ENCODE measurements at regions not wholly inside any gene's neighbourhood (a gene's known extent, or its start where the extent isn't known, plus 50 kb on each side); places are given as distances from the start of the nearest gene placed in this dataset.
"Not testable (repeated sequence)": the region's sequence is repeated elsewhere in the genome, so short reads cannot be mapped to it uniquely, and the experiment has no call there.

DNA sequence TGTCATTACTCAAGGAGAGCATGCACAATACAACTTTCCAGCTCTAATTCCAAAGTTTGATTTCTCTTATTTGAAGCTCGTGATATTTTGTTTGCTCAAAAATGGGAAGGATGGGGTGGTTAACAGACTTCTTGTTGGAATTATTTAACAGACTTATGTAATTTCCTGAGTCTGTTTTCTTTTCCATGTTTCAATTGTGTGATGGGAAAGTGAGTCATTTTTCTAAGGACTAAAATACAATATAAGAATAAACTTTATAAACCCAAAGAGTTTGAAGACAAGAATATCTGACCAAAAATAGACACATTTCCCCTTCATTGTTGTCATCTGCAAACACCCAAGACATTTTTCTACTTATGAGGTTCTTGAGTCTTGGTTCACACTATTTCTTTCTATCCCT is 211.8 kb upstream of the SLITRK5 start:
- intact Hi-C loops (cut with micrococcal nuclease): no loop called here

- intact Hi-C loops (cut with micrococcal nuclease): no loop called here
These were observed 173.7 kb upstream of the SLITRK5 start for GRCh38 chr13:87497426-87497825.

DNA sequence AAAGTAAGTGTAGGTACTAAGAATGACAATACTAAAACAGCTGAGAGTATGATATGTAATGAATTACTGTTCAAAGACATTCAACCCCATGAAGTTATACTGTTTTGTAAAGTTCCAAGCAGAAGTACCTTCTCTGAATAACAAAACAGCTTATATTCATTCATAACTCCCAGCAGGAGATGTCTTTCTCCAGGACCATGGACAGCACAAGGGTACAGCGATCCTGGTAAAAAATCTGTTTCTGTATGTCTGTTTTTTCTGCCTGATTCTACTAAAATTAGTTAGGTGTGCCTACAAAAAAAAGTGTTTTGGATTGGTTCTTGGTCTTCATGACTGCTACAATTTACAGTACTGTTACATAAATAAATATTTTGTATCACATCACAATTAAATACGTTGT is 172.5 kb upstream of the SLITRK5 start:
- intact Hi-C loops (cut with micrococcal nuclease): no loop called here

DNA sequence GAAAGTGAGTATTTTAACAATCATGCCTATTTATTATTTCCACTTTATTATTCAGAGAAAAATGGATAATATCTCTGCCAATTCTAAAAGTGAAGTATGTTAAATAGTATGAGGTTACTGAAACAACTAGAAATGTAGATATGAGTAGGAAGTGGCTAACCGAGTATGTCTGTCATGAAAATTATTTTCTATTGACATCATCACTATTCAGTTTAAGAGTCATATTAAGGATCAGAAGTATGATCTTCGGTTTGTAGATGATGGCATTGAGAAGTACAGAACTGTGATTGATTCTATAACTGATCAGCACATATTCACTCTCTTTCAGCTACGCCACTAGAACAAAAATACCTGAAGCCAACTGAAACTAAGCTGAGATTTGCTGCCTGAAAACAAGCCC is 146.4 kb upstream of the SLITRK5 start:
- intact Hi-C loops (cut with micrococcal nuclease): no loop called here

GRCh38 chr13:87533776-87534175 is 137.4 kb upstream of the SLITRK5 start:
- intact Hi-C loops (cut with micrococcal nuclease): no loop called here

DNA sequence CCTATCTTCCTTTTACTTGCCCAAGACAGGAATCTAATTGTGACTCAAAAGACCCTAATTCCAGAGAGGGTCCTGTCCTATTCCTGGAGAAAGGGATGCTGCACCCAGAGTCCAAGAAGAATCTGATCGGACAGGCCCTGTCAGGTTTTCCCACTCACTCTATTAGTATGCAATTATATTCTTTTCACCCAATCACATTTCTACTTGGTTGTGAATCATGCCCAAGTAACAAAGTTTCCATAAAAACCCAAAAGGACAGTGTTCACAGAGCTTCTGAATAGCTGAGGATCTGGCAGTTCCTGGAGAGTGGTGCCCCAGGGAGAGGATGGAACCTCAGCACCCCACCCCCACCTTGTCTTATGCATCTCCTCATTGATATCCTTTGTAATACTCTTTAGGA is 135.3 kb upstream of the SLITRK5 start:
- intact Hi-C loops (cut with micrococcal nuclease): no loop called here

DNA sequence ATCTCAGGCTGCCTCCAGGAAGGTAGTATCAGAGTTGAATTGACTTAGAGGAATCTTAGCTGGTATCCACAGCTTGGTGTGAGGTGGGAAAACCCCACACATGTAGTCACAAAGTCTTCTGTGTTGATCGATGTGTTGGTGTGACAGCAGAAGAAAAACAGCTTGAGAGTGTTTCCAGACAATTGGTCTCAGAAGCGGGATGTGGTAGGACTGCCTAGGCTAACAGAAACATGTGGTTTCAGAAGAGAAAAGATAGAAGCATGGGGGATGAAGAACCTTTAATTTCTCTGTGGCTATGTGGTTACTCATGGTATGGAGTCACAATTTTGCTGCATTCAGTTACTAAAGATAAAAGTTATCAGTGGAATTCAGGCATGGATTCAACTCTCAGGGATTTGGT is 134.7 kb upstream of the SLITRK5 start:
- intact Hi-C loops (cut with micrococcal nuclease): no loop called here

DNA sequence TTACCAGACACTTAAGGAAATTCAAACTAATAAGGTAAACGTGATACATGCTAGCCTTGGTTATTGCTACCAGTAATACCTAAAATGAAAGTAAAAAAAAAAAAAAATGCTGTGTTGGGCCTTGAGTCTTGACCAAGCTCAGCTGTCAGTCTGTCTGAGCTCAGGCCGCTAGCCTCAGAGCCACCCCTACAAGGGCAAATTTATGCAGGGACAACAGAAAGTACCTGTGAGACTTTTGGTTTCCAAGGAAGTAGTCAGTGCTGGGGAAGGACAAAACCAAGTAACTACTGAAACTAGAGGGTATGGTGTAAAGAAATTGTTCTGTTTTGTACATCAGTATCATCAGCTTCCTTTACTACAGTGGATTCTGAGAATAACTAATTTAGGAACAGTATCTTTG is 134.3 kb upstream of the SLITRK5 start:
- intact Hi-C loops (cut with micrococcal nuclease): no loop called here

GRCh38 chr13:87537951-87538350 is 133.2 kb upstream of the SLITRK5 start:
- intact Hi-C loops (cut with micrococcal nuclease): no loop called here

GRCh38 chr13:87538366-87539052 is 132.7 kb upstream of the SLITRK5 start:
- intact Hi-C loops (cut with micrococcal nuclease): no loop called here

- intact Hi-C loops (cut with micrococcal nuclease): no loop called here
These were observed 118.0 kb upstream of the SLITRK5 start for GRCh38 chr13:87553142-87553541.

DNA sequence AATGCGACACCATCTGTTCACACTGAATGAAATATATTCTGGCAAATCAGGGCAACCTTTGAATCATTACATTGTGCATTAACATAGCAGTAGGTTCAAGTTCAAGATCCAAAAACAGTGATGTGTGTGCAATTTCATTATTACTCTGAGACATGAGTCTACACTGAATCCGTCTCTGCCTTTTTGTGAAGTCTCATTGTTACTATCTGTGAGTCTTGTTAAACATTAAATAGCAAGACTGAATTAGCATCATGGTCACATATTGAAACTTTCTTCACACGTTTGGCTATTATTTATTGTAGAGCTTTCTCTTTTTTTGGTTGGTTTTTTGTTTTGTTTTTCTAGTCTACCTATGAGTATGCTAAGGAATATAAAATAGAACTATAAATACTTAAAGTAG is 117.1 kb upstream of the SLITRK5 start:
- intact Hi-C loops (cut with micrococcal nuclease): no loop called here

DNA sequence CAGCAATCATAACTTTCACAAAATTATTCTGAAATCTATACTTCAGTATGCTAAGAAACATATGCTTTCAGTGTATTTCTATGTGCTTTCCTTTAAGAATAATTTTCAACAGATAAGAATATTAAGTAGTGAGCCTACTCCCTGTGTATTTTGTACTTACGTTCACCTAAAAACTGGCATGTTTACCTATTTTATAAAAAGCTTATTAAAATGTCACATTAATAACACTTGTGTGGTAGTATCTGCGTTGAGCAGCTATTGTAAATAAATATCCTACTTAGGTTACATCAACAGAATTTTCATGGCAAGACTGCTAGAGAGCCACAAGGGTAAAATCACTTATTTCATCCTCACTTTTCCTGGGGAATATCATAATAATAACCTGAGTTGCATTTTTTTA is 113.4 kb upstream of the SLITRK5 start:
- intact Hi-C loops (cut with micrococcal nuclease): no loop called here

DNA sequence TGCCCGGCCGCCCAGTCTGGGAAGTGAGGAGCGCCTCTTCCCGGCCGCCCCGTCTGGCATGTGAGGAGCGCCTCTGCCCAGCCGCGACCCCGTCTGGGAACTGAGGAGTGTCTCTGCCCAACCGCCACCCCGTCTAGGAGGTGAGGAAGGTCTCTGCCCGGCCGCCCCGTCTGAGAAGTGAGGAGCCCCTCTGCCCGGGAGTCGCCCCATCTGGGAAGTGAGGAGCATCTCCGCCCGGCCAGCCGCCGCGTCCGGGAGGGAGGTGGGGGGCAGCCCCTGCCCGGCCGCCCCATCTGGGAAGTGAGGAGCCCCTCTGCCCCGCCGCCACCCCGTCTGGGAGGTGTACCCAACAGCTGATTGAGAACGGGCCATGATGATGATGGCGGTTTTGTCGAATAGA is 109.6 kb upstream of the SLITRK5 start:
- intact Hi-C loops (cut with micrococcal nuclease): not testable (repeated sequence)

DNA sequence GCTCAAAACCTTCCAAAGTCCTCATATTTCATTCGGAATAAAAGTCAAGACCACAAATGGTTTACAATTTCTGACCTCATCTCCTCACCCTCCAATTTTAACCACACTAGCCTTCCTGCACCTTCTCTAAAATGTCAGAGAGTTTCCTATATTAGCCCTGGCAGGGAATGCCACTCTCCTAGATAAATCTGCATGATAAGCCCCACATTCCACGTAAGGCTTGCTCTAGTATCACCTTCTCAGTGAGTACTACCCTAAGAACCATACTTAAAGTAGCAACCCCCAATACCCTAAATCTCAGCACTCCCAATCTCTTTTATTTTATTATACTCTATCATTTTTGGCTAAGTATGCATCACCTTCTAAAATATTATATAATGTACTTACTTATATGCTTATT is 100.5 kb upstream of the SLITRK5 start:
- intact Hi-C loops (cut with micrococcal nuclease): no loop called here

DNA sequence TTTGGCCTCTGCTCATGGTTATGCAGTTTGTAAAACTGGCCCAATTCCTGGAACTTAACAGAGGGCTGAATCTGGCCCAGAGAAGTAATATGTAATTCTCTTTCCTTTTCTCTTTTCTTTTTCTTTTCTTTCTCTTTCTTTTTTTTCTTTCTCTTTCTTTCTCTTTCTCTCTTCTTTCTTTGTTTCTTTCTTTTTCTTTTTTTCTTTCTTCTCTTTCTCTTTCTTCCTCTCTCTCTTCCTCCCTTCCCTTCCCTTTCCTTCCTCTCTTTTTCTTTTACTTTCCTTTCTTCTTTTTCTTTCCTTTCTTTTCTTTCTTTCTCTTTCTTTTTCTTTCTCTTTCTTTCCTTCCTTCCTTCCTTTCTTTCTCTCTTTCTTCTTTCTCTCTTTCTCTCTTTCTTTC is 88.8 kb upstream of the SLITRK5 start:
- intact Hi-C loops (cut with micrococcal nuclease): no loop called here

DNA sequence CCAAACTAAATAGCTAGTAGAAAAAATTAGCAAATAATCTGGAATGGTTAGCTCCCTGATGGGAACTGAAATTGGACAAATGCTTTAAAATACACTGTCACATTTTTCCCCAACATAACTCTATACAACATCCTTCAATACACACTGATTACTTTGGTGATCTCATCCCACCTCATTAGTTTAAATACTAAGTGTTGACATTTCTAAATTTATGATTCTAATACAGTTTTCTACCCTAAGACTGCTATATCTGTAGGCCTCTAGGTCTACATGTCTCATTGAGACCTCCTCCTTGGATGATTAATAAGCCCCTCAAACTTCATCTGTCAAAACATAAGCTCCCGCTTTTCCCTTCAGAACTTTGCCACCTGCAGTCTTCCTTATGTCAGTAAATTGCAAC is 80.7 kb upstream of the SLITRK5 start:
- intact Hi-C loops (cut with micrococcal nuclease): no loop called here

GRCh38 chr13:87604437-87604836 is 66.7 kb upstream of the SLITRK5 start:
- intact Hi-C loops (cut with micrococcal nuclease): not testable (repeated sequence)

GRCh38 chr13:87607266-87607665 is 63.9 kb upstream of the SLITRK5 start:
- intact Hi-C loops (cut with micrococcal nuclease): no loop called here

DNA sequence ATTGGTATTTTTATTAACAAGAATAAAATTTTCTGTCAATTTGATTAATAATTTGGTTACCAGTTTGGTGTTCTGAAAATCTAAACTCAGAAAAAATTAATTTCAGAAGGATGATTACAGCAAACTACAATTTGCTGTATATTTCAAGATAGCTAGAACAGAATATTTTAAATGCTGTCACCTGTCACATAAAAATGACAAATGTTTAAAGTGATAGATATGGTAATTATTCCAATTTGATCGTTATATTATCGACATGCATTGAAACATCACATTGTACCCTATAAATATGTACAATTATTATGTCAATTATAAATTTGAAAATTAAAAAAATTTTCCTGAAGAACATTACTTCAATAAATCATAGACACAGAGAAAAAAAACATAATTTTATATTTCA is 56.9 kb upstream of the SLITRK5 start:
- intact Hi-C loops (cut with micrococcal nuclease): no loop called here
